ENCODE measurements at regions not wholly inside any gene's neighbourhood (a gene's known extent, or its start where the extent isn't known, plus 50 kb on each side); places are given as distances from the start of the nearest gene placed in this dataset.
"Not testable (repeated sequence)": the region's sequence is repeated elsewhere in the genome, so short reads cannot be mapped to it uniquely, and the experiment has no call there.

DNA sequence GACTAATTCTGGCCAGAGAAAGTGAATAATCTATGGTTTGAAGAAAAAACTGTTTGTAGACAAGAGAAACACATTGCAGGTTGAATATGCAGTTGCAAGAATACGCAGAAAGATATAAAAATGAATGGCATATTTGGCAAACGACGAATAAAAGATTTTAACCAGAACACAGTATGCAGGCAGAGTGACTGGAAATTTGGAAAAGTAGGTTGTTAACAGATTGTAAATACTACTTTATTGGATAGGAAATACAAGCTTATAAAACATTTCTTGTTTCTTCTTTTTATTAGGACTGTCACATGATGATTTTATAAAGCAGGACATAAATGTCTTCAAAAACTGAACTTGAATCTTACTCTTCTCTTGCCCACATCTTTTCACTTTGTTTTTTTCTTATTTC, 573.3 kb upstream of the PBX1 start:
- DNase-seq = no peak
- Histone ChIP-seq H3K4me3 (no peak overlapping the region), H3K27ac (replicated peaks) (no peak overlapping the region), H3K9me3 (replicated peaks) (no peaks in the 10 kb centered on the region), H3K36me3 (no peaks in the 10 kb centered on the region), H3K4me1 (no peaks in the 10 kb centered on the region), H3K27me3 (ENCODE audit: low read depth) (peaks cover 4% of the 10 kb centered on the region)
- intact Hi-C loops (cut with micrococcal nuclease) = no loop called here
- TF ChIP-seq, protein P1, sequence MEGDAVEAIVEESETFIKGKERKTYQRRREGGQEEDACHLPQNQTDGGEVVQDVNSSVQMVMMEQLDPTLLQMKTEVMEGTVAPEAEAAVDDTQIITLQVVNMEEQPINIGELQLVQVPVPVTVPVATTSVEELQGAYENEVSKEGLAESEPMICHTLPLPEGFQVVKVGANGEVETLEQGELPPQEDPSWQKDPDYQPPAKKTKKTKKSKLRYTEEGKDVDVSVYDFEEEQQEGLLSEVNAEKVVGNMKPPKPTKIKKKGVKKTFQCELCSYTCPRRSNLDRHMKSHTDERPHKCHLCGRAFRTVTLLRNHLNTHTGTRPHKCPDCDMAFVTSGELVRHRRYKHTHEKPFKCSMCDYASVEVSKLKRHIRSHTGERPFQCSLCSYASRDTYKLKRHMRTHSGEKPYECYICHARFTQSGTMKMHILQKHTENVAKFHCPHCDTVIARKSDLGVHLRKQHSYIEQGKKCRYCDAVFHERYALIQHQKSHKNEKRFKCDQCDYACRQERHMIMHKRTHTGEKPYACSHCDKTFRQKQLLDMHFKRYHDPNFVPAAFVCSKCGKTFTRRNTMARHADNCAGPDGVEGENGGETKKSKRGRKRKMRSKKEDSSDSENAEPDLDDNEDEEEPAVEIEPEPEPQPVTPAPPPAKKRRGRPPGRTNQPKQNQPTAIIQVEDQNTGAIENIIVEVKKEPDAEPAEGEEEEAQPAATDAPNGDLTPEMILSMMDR (IDR thresholded peaks at IDR 0.05; ENCODE audit: borderline replicate concordance) = no peak

DNA sequence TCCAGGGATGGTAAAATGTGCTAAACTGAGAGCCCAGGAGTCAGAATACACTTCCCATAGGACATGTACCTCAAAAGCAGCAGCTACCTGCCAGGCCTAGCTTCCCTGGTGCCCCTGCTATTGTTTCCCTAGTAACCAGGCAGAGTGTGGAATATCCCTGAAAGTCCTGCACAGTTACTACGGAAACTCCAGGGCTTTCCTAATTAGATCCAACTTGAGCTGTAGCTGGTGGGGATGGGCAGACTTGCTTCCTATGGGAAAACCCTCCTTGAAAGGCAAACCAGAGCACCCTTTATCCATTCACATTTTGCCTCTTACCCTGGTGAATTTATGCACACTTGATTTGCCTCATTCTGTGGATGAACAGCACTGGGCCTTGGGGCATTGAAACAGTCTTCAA, 559.9 kb upstream of the PBX1 start:
- Histone ChIP-seq H3K36me3 (no peaks in the 10 kb centered on the region), H3K27ac (replicated peaks) (no peak overlapping the region), H3K4me3 (no peak overlapping the region), H3K4me1 (no peaks in the 10 kb centered on the region), H3K9me3 (replicated peaks) (peaks cover 62% of the 10 kb centered on the region), H3K27me3 (ENCODE audit: low read depth) (no peaks in the 10 kb centered on the region)
- TF ChIP-seq, protein P1 (IDR thresholded peaks at IDR 0.05; ENCODE audit: borderline replicate concordance) = no peak
- intact Hi-C loops (cut with micrococcal nuclease) = no loop called here
- DNase-seq = no peak

DNA sequence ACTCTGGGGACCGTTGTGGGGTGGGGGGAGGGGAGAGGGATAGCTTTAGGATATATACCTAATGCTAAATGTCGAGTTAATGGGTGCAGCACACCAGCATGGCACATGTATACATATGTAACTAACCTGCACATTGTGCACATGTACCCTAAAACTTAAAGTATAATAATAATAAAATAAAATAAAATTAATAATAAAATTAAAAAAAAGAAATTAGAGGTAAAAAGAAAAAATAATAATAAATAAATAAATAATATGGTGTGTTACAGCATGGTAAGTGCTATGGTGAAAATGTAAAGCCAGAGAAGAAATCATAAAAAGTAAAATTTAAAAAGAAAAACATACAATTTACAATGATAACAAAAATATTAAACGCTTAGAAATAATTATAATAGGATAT, 552.8 kb upstream of the PBX1 start:
- intact Hi-C loops (cut with micrococcal nuclease); H3K27me3 ChIP-seq (ENCODE audit: low read depth); H3K4me3 ChIP-seq; DNase-seq; H3K36me3 ChIP-seq; H3K4me1 ChIP-seq; H3K27ac ChIP-seq (replicated peaks): not testable (repeated sequence)
- H3K9me3 ChIP-seq (replicated peaks) = peaks cover 37% of the 10 kb centered on the region

DNA sequence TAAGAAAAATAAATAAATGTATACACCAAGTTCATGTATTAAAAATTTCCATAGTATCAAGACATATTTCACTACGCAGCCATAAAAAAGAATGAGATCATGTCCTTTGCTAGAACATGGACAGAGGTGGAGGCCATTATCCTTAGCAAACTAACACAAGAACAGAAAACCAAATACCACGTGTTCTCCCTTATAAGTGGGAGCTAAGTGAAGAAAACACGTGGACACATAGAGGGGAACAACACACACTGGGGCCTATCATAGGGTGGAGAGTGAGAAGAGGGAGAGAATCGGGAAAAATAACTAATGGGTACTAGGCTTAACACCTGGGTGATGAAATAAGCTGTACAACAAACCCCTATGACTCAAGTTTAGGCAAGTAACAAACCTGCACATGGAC, 552.4 kb upstream of the PBX1 start:
- H3K27ac ChIP-seq (replicated peaks) = no peak overlapping the region
- no peaks in the 10 kb centered on the region for H3K36me3 ChIP-seq

DNA sequence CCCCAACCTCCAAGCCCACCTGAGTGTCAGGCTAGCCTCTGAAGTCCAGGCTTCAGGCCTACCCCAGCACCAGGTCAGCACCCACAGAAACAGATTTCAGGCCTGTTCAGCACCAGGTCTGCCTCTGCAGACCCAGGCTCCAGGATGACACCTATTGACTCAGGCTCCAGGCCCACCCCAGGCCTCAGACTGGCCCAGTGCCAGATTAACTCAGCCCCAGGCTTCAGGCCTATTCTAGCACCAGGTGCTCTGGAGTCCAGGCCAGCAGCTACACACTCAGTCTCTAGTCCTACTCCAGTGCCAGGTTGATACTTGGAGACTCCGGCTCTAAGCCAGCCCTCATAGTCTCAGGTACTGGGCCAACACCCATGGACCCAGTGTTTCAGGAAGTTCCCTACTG, 541.7 kb upstream of the PBX1 start:
- intact Hi-C loops (cut with micrococcal nuclease) = no loop called here
- Histone ChIP-seq H3K4me1 (no peaks in the 10 kb centered on the region), H3K4me3 (no peak overlapping the region), H3K36me3 (no peaks in the 10 kb centered on the region), H3K27ac (replicated peaks) (no peak overlapping the region), H3K27me3 (ENCODE audit: low read depth) (no peaks in the 10 kb centered on the region), H3K9me3 (replicated peaks) (peaks cover 45% of the 10 kb centered on the region)
- TF ChIP-seq, protein P1 (IDR thresholded peaks at IDR 0.05; ENCODE audit: borderline replicate concordance) = no peak
- DNase-seq = no peak

More for the DNA sequence above, 552.4 kb upstream of the PBX1 start:
- Histone ChIP-seq H3K4me3 (no peak overlapping the region), H3K9me3 (replicated peaks) (peaks cover 37% of the 10 kb centered on the region), H3K27me3 (ENCODE audit: low read depth) (no peaks in the 10 kb centered on the region), H3K4me1 (no peaks in the 10 kb centered on the region)
- TF ChIP-seq, protein P1 (IDR thresholded peaks at IDR 0.05; ENCODE audit: borderline replicate concordance) = no peak
- DNase-seq = no peak
- intact Hi-C loops (cut with micrococcal nuclease) = no loop called here

- TF ChIP-seq, protein P1 (IDR thresholded peaks at IDR 0.05; ENCODE audit: borderline replicate concordance) = no peak
- Histone ChIP-seq H3K9me3 (replicated peaks) (peaks cover 36% of the 10 kb centered on the region), H3K27me3 (ENCODE audit: low read depth) (no peaks in the 10 kb centered on the region), H3K27ac (replicated peaks) (no peak overlapping the region), H3K4me3 (no peak overlapping the region), H3K36me3 (no peaks in the 10 kb centered on the region), H3K4me1 (no peaks in the 10 kb centered on the region)
- intact Hi-C loops (cut with micrococcal nuclease) = no loop called here
- DNase-seq = no peak
These were observed 538.6 kb upstream of the PBX1 start for GRCh38 chr1:164020391-164020790.
